ENCODE measurements at regions not wholly inside any gene's neighbourhood (a gene's known extent, or its start where the extent isn't known, plus 50 kb on each side); places are given as distances from the start of the nearest gene placed in this dataset.

DNA sequence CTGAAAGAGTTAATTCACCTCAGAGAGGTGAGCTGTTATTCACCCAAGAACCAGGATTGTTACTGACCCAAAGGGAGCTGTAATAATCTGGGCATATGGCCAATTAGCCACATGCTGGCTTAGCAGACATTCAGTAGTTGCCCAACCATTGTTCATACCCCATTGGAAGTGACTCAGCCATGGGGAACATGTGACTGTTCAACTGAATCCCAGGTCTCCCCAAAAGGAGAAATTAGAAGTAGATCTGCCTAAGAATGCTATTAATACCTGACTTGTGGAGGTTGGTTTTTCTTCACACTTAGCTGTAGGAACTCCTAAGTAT, 272.6 kb upstream of the UBE2E3 start:
- TF ChIP-seq POLR2A (IDR thresholded peaks at IDR 0.05; ENCODE audit: low read depth, low read length) (no peak), POLR2AphosphoS5 (IDR thresholded peaks at IDR 0.05; ENCODE audit: low read depth, low read length) (no peak), TAF1 (IDR thresholded peaks at IDR 0.05; ENCODE audit: borderline replicate concordance, low read depth, low read length) (no peak)
